B cell (primary cell): ENCODE measurements at regions not wholly inside any gene's neighbourhood (a gene's known extent, or its start where the extent isn't known, plus 50 kb on each side); places are given as distances from the start of the nearest gene placed in this dataset.

Experiments used
- ATAC-seq: fragments of 200-7000 bp; cut with Tn5 transposase; one replicate; pipeline ENCODE4 v1.10.0; 2021; ENCODE audit warnings: low read depth, mild to moderate bottlenecking, moderate number of reproducible peaks, moderate library complexity
- CTCF ChIA-PET: fragments of 350-600 bp; sonication (Branson Sonifier 250); formaldehyde crosslinking; loops from one replicate; lab custom pipeline; 2021; ENCODE audit warnings: antibody characterized with exemption, inconsistent platforms; lab: Charles Lee
- POLR2A ChIA-PET: fragments of 350-600 bp; sonication (Branson Sonifier 250); formaldehyde crosslinking; loops from one replicate; lab custom pipeline; 2021; ENCODE audit warnings: antibody characterized with exemption; lab: Charles Lee
- DNase-seq: peaks from one replicate; pipeline ENCODE4 v3.0.0; 2013
- H2AFZ ChIP-seq: 2 replicates; pipeline ENCODE4 v1.6.1; 2012; ENCODE audit warnings: mild to moderate bottlenecking, low read depth, low read length; ENCODE audit not compliant: insufficient read depth, poor library complexity, severe bottlenecking
- H3K27ac ChIP-seq, 2 donors: 1 replicate in 1 of 2; 2 replicates in 1 of 2; pipeline ENCODE4 v1.5.1; 2012 to 2013; ENCODE audit warnings: low read length in 2 of 2, mild to moderate bottlenecking in 2 of 2, moderate library complexity in 1 of 2
- H3K27me3 ChIP-seq, 4 experiments: fragments of 200-600 bp in 1 of 4; sonication (generic) in 1 of 4; replicated peaks in 1 of 4; 1 replicate in 2 of 4; 2 replicates in 2 of 4; pipeline versions ENCODE4 v1.6.1 to v1.7.0; 2013 to 2016; ENCODE audit warnings: low read length in 3 of 4, mild to moderate bottlenecking in 2 of 4, mixed read lengths in 1 of 4, moderate library complexity in 1 of 4; ENCODE audit not compliant: insufficient read depth in 4 of 4, control insufficient read depth in 3 of 4; ENCODE audit errors: control extremely low read depth in 1 of 4
- H3K36me3 ChIP-seq, 2 experiments: replicated peaks in 1 of 2; 1 replicate in 1 of 2; 2 replicates in 1 of 2; pipeline versions ENCODE4 v1.6.1 to v1.7.1; 2013; ENCODE audit warnings: low read length in 1 of 2; ENCODE audit not compliant: insufficient read depth in 2 of 2, control insufficient read depth in 1 of 2; ENCODE audit errors: control extremely low read depth in 1 of 2, extremely low read depth in 1 of 2
- H3K4me1 ChIP-seq, 2 donors: fragments of 200-600 bp in 1 of 2; sonication (generic) in 1 of 2; 1 replicate in 1 of 2; 2 replicates in 1 of 2; pipeline versions ENCODE4 v1.5.1 to v1.6.1; 2013 to 2017; ENCODE audit warnings: low read length in 2 of 2; ENCODE audit not compliant: control insufficient read depth in 2 of 2, insufficient read depth in 2 of 2
- H3K4me2 ChIP-seq: replicated peaks from 2 replicates; pipeline ENCODE3; 2012; ENCODE audit warnings: mild to moderate bottlenecking, low read depth, low read length; ENCODE audit not compliant: poor library complexity, severe bottlenecking
- H3K4me3 ChIP-seq, 5 experiments: fragments of 200-600 bp in 1 of 5; sonication (generic) in 1 of 5; 1 replicate in 3 of 5; 2 replicates in 2 of 5; pipeline versions ENCODE4 v1.5.1 to v1.7.0; 2011 to 2016; ENCODE audit warnings: low read length in 4 of 5, mild to moderate bottlenecking in 4 of 5, low read depth in 2 of 5, control low read depth in 1 of 5, moderate library complexity in 1 of 5; ENCODE audit not compliant: insufficient read depth in 1 of 5; ENCODE audit errors: control extremely low read depth in 1 of 5, extremely low read depth in 1 of 5
- H3K79me2 ChIP-seq: fragments of 200-600 bp; sonication (generic); one replicate; pipeline ENCODE4 v1.6.0; 2016; ENCODE audit warnings: low read length; ENCODE audit not compliant: control insufficient read depth, insufficient read depth
- H3K9ac ChIP-seq: fragments of 200-600 bp; sonication (generic); 2 replicates; pipeline ENCODE4 v1.6.1; 2017; ENCODE audit warnings: mild to moderate bottlenecking, low read length, moderate library complexity
- H3K9me3 ChIP-seq, 3 donors: one replicate each; pipeline versions ENCODE4 v1.6.1 to v1.7.1; 2013; ENCODE audit warnings: low read length in 2 of 3; ENCODE audit not compliant: control insufficient read depth in 2 of 3, insufficient read depth in 1 of 3; ENCODE audit errors: control extremely low read depth in 1 of 3
- H4K20me1 ChIP-seq: 2 replicates; pipeline ENCODE4 v1.6.0; 2012; ENCODE audit warnings: mild to moderate bottlenecking, low read length; ENCODE audit not compliant: insufficient read depth, control insufficient read depth, poor library complexity, severe bottlenecking
- H3K27ac Mint-ChIP-seq: one replicate; pipeline ENCODE4 v1.8.0; 2021; ENCODE audit warnings: mixed read lengths
- H3K27me3 Mint-ChIP-seq: one replicate; pipeline ENCODE4 v1.8.0; 2021; ENCODE audit warnings: mixed read lengths
- H3K4me1 Mint-ChIP-seq: one replicate; pipeline ENCODE4 v1.8.0; 2021; ENCODE audit warnings: mixed read lengths
- H3K4me3 Mint-ChIP-seq: one replicate; pipeline ENCODE4 v1.8.0; 2021; ENCODE audit warnings: mixed read lengths
- H3K9me3 Mint-ChIP-seq: one replicate; pipeline ENCODE4 v1.8.0; 2022; ENCODE audit warnings: mixed read lengths; ENCODE audit not compliant: insufficient read depth
- CTCF ChIP-seq: fragments of 200-600 bp; IDR thresholded peaks from one replicate; pipeline ENCODE4 v1.8.0; 2022; ENCODE audit warnings: antibody characterized with exemption, mild to moderate bottlenecking
- EZH2 ChIP-seq: IDR thresholded peaks from 2 replicates; pipeline ENCODE4 v1.6.1; 2012; ENCODE audit warnings: borderline replicate concordance, low read depth, mild to moderate bottlenecking, moderate library complexity, low read length; ENCODE audit not compliant: insufficient read depth, poor library complexity, severe bottlenecking
- WGBS: methylation state at CpG from one replicate; pipeline ENCODE4 v1.1.5; 2013; ENCODE audit warnings: missing lambda C conversion rate; ENCODE audit not compliant: insufficient coverage; 5-methylcytosine and 5-hydroxymethylcytosine counted together
- intact Hi-C: fragments of 100-400 bp; cut with micrococcal nuclease; formaldehyde crosslinking; loops from one replicate; pipeline ENCODE4 v1.10.0; 2022

- H4K20me1 ChIP-seq: no peaks in the 10 kb centered on the region
- H3K79me2 ChIP-seq: no peaks in the 10 kb centered on the region
- H3K36me3 ChIP-seq: no peaks in the 10 kb centered on the region
- no peak overlapping the region for H3K9ac ChIP-seq
- Mint-ChIP-seq H3K4me1 (no peaks in the 10 kb centered on the region), H3K4me3 (no peak overlapping the region), H3K27me3 (peaks cover 9% of the 10 kb centered on the region), H3K27ac (no peak overlapping the region), H3K9me3 (no peaks in the 10 kb centered on the region)
- no peaks in the 10 kb centered on the region for H3K27me3 ChIP-seq
- no peak overlapping the region for H3K4me3 ChIP-seq
- DNase-seq (no peak), ATAC-seq (no peak)
- no peaks in the 10 kb centered on the region for H3K4me1 ChIP-seq
- no peak overlapping the region for H2AFZ ChIP-seq
- POLR2A ChIA-PET: no interaction called here
- no peak for TF ChIP-seq EZH2
- no peak for TF ChIP-seq CTCF
- WGBS: no CpG with 5 or more reads among the region's 4 CpGs
- H3K27ac ChIP-seq: no peak overlapping the region
- H3K4me2 ChIP-seq: no peak overlapping the region
- CTCF ChIA-PET: no interaction called here
- intact Hi-C loops: no loop called here
- H3K9me3 ChIP-seq: no peaks in the 10 kb centered on the region
Measured at GRCh38 chrX:150047818-150048217, 109.5 kb upstream of the EOLA2 start.

- H4K20me1 ChIP-seq: no peaks in the 10 kb centered on the region
- ChIA-PET CTCF (no interaction called here), POLR2A (interaction anchor here (0.7 kb wide), 1 partner anchor 696 kb away, joined by 3 read pairs; no protein-coding TSS in a partner anchor)
- DNase-seq (no peak), ATAC-seq (no peak)
- no peaks in the 10 kb centered on the region for H3K4me1 ChIP-seq
- no peak overlapping the region for H3K4me3 Mint-ChIP-seq
- no peak overlapping the region for H3K27ac Mint-ChIP-seq
- no peak overlapping the region for H3K4me3 ChIP-seq
- H3K79me2 ChIP-seq: no peaks in the 10 kb centered on the region
- H3K4me2 ChIP-seq: no peak overlapping the region
- no peak overlapping the region for H3K9ac ChIP-seq
- intact Hi-C loops: no loop called here
- TF ChIP-seq CTCF (no peak), EZH2 (no peak)
- H3K27me3 Mint-ChIP-seq: peaks cover 7% of the 10 kb centered on the region
- no peaks in the 10 kb centered on the region for H3K9me3 Mint-ChIP-seq
- H3K4me1 Mint-ChIP-seq: no peaks in the 10 kb centered on the region
- no peak overlapping the region for H3K27ac ChIP-seq
- no peaks in the 10 kb centered on the region for H3K27me3 ChIP-seq
- no peaks in the 10 kb centered on the region for H3K36me3 ChIP-seq
- no CpG with 5 or more reads among the region's 2 CpGs for WGBS
- H2AFZ ChIP-seq: no peak overlapping the region
- H3K9me3 ChIP-seq: no peaks in the 10 kb centered on the region
Measured at GRCh38 chrX:150049647-150050046, 111.4 kb upstream of the EOLA2 start.
